GM21381 (cell line): ENCODE measurements at regions not wholly inside any gene's neighbourhood (a gene's known extent, or its start where the extent isn't known, plus 50 kb on each side); places are given as distances from the start of the nearest gene placed in this dataset.

Experiments used
- ATAC-seq: cut with Tn5 transposase; IDR thresholded peaks from one replicate; pipeline ENCODE4 v1.9.1; 2021; ENCODE audit warnings: mild to moderate bottlenecking, moderate library complexity; ENCODE audit not compliant: unreplicated experiment

DNA sequence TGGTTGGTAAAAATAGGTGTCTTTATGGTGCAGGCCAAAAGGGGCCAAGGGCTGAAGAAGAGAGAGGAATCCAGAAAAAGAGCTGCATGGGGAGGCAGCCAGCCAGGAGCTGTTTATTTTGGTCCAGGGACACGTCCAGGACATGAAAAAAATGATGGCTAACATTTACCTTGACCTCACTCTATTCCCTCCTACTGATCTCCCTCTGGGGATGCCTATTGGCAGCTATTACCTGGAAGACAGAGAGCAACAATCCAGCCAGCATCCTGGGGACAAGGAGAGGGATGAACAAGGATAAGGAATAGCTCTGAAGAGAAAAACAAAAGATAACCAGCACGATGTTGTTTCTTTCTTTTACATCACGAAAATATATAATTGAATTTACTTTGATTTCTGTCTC is 1599.6 kb downstream of the SLITRK5 start:
- no peak for ATAC-seq

GRCh38 chr13:89279374-89279773 is 1608.2 kb downstream of the SLITRK5 start:
- no peak for ATAC-seq

- no peak for ATAC-seq
These were observed 1610.2 kb downstream of the SLITRK5 start for GRCh38 chr13:89281331-89281730.

- no peak for ATAC-seq
These were observed 1611.1 kb downstream of the SLITRK5 start for GRCh38 chr13:89282241-89282640.

- no peak for ATAC-seq
These were observed 1616.2 kb downstream of the SLITRK5 start for GRCh38 chr13:89287381-89287780.

- ATAC-seq: no peak
These were observed 1623.1 kb downstream of the SLITRK5 start for GRCh38 chr13:89294115-89294867.

GRCh38 chr13:89307278-89307677 is 1636.1 kb downstream of the SLITRK5 start:
- ATAC-seq: no peak

- no peak for ATAC-seq
These were observed 1639.9 kb downstream of the SLITRK5 start for GRCh38 chr13:89310943-89311672.

DNA sequence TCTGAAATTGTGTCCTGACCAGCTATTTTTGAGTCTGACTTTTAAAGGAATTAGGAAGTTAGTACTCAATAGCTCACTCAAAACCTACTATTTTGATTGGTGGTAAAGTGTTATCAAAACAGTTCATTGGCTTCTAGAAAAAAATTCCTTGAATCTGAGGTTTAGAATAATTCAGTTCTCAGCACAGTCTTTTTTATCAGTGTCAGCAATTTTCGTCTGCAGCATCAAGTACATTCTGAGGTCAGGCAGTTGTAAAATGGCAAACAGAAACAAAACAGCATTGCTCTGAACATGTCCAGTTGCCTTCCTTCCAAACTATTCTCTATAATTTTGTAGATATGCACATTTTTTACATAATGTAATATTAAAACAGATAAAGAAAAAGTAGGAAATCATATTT is 1644.1 kb downstream of the SLITRK5 start:
- no peak for ATAC-seq

GRCh38 chr13:89322466-89322865 is 1651.3 kb downstream of the SLITRK5 start:
- no peak for ATAC-seq

- no peak for ATAC-seq
These were observed 1653.4 kb downstream of the SLITRK5 start for GRCh38 chr13:89324582-89324981.

DNA sequence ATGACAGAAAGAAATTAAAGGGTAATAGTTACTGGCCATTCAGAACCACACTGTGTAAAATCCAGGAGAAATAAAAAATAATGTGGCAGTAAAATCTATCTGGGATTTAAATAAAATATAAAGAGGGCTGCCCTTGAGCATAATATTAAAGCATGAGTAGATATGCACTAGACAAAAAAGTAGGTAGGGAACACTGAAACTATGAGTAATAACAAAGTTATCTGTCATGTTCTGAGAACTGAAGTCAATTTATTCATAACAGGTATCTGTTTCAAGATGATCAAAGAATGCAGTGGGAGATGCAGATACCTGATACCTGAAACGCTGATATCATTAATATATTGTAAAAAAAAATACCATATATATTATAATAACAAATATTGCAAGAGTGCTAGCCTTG is 1672.0 kb downstream of the SLITRK5 start:
- no peak for ATAC-seq

DNA sequence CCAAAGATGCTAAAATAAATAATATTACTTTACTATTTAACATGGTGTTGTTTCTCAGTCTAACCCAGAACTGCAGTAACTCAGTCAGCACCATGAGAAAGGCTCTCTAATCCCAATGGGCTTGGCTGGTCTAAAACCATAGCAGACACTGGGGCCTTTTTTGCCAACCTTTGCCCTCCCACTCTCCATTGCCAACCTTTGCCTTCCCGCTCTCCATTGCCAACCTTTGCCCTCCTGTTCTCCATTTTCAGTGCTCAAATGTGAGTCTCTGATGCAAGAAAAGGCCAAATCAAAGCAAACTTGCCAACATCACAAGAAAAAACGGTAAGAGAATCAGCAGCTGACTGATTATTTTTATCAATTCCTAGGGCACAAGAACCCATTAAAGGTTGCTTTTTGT is 1681.2 kb downstream of the SLITRK5 start:
- ATAC-seq: no peak

DNA sequence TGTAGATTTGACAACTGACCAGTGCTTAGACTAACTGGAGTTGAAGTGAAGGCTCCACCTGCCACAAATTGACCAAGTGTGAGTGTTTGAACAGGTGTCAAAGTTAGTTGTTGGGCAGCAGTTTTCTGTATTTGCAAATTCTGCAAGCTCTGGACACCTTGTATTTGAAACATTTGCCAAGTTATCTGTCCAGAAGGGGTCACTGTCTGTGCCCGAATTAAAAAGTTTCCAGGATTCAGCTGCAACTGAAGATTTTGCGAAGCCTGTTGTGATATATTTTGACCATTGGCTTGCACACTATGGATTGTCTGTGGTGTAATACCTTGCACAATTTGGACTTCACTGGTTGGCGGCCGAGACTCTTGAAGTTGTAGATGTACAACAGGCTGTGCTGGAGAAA is 1690.7 kb downstream of the SLITRK5 start:
- ATAC-seq: no peak

DNA sequence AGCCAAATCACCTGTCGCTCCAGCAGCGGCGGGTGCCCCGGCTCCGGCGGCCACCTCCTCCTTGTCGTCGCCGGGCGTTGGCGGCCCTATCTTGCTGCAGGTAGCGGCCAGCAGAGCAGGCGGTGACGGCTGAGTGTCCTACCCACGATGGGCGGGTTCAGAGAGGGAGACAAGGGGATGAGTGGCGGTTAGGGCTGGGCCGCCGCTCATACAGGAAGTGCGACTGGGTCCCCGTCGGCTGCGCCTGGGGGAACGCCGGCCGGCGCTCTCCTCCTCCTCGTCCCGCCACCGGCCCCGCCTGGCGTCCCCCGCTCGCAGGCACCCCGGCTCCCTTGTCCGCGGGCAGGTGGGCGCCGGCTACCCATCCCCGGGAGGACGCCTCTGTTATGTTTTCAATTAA is 1692.0 kb downstream of the SLITRK5 start:
- ATAC-seq: no peak

GRCh38 chr13:89372193-89372592 is 1701.0 kb downstream of the SLITRK5 start:
- no peak for ATAC-seq

DNA sequence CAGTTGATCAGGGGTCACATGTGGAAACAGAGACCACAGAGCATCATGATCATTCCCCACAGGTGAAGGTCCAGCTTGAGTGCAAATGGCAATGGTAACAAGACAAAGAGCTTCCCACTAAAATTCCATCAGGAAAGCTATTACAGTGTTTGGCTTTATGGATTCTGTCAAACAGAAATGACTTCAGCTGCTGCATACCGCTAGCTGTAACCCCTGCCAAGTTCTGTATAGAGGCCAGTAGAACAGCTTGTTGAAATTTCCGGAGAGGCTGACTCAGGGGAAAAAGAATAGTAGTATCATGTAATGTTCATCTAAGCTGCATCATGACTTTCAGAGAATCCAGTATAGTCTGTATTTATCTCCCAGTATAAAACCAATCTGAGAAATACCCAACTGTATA is 1704.7 kb downstream of the SLITRK5 start:
- no peak for ATAC-seq

- ATAC-seq: no peak
These were observed 1708.9 kb downstream of the SLITRK5 start for GRCh38 chr13:89380101-89380500.

GRCh38 chr13:89382981-89383380 is 1711.8 kb downstream of the SLITRK5 start:
- ATAC-seq: no peak

GRCh38 chr13:89383891-89384290 is 1712.7 kb downstream of the SLITRK5 start:
- no peak for ATAC-seq

DNA sequence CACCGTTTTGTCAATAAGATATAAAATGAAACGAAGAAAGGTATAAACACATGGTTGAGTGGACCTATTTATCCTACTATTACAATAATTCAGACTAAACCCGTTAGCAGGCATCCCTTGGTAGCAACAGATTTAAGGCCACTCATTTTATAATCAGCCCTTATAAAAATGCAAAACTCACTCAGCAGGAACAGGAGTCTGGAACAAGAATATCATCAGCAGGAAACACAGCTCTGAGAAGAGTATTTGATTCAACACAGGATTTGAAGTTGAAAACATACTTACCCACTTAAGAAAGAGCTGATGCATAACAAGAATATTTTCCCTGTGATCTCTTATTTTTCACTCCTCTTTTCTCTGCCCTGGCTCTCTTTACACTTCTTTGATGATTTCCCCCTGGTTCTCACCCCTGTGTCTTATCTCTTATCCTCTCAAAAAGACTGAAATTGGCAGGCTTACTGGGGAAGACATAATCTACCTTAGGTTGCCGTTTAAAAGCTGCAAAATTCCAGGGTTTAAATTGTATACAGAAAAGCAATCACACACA is 1722.7 kb downstream of the SLITRK5 start:
- ATAC-seq: no peak

DNA sequence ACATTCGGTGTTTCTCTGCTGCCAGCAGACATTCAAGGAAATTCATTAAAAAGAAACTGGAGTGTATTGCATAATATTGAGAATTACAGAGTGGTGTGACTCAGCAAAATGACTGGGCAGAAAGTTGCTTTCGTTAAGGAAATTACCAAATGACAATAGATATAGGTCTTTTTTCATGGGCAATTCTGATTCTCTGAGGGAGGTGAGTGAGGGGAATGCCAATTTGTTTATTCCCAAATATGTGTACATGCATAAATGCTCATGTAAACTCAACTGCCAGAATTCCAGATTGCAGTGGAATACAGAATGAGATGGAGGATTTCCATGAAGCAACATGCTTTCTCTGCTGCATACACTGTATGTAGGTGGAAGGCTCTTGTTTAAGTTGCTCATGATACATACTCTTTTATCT is 1730.1 kb downstream of the SLITRK5 start:
- ATAC-seq: no peak
